ENCODE measurements at regions not wholly inside any gene's neighbourhood (a gene's known extent, or its start where the extent isn't known, plus 50 kb on each side); places are given as distances from the start of the nearest gene placed in this dataset.

- intact Hi-C loops (cut with DNase I), result no loop called here
- H3K4me1 ChIP-seq (ENCODE audit: control insufficient read depth in 2 of 3, insufficient read depth in 2 of 3, low read depth in 1 of 3, low read length in 3 of 3), result no peaks in the 10 kb centered on the region
- H3K4me3 ChIP-seq (ENCODE audit: low read length in 3 of 3), result no peak overlapping the region
- H3K27me3 ChIP-seq (ENCODE audit: control insufficient read depth, insufficient read depth, low read length), result no peaks in the 10 kb centered on the region
- no peak overlapping the region for H3K9ac ChIP-seq (ENCODE audit: low read length in 3 of 3)
- H3K36me3 ChIP-seq (ENCODE audit: control insufficient read depth in 2 of 3, insufficient read depth in 3 of 3, low read length in 3 of 3), result no peaks in the 10 kb centered on the region
- FAIRE-seq (no peak), DNase-seq (no peak)
- TF ChIP-seq CTCF (IDR thresholded peaks at IDR 0.05; ENCODE audit: borderline replicate concordance, extremely low read depth, insufficient read depth), result no peak
- H3K9me3 ChIP-seq (ENCODE audit: control insufficient read depth in 2 of 3, insufficient read depth in 1 of 3, low read length in 3 of 3), result no peaks in the 10 kb centered on the region
- H3K27ac ChIP-seq (ENCODE audit: low read depth in 2 of 2, low read length in 2 of 2), result no peak overlapping the region
Measured at GRCh38 chr18:10247742-10248082, 206.7 kb upstream of the APCDD1 start.

DNA sequence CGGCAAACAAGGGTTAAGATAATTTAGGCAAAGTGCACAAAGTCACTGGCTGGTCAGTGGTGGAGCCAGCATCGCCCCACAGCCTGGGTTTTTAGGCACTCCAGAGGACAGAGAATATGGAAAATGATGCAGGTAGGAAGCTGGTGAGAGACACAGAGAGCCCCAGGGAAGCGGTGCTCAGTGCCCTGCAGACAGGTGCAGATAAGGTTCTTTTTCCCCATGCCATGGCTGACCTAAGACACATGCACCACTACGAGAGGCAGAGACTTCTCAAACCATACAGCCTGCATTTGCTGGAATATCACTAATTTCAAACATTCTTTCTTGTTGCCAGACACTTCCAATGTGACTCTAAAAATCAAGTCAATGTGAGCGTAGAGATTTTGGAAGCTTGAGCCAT lies 205.7 kb upstream of the APCDD1 start:
- no peak for DNase-seq
- Histone ChIP-seq H3K9ac (ENCODE audit: low read length in 3 of 3) (no peak overlapping the region), H3K27ac (ENCODE audit: low read depth in 2 of 2, low read length in 2 of 2) (no peak overlapping the region), H3K4me1 (ENCODE audit: control insufficient read depth in 2 of 3, insufficient read depth in 2 of 3, low read depth in 1 of 3, low read length in 3 of 3) (no peaks in the 10 kb centered on the region), H3K27me3 (ENCODE audit: control insufficient read depth, insufficient read depth, low read length) (no peaks in the 10 kb centered on the region), H3K36me3 (ENCODE audit: control insufficient read depth in 2 of 3, insufficient read depth in 3 of 3, low read length in 3 of 3) (no peaks in the 10 kb centered on the region), H3K9me3 (ENCODE audit: control insufficient read depth in 2 of 3, insufficient read depth in 1 of 3, low read length in 3 of 3) (no peaks in the 10 kb centered on the region), H3K4me3 (ENCODE audit: low read length in 3 of 3) (no peak overlapping the region)
- intact Hi-C loops (cut with DNase I), result no loop called here
- no peak for TF ChIP-seq CTCF (IDR thresholded peaks at IDR 0.05; ENCODE audit: borderline replicate concordance, extremely low read depth, insufficient read depth)
- FAIRE-seq, result no peak

GRCh38 chr18:10249270-10249669 lies 205.2 kb upstream of the APCDD1 start:
- Histone ChIP-seq H3K27me3 (ENCODE audit: control insufficient read depth, insufficient read depth, low read length) (no peaks in the 10 kb centered on the region), H3K4me1 (ENCODE audit: control insufficient read depth in 2 of 3, insufficient read depth in 2 of 3, low read depth in 1 of 3, low read length in 3 of 3) (no peaks in the 10 kb centered on the region), H3K9ac (ENCODE audit: low read length in 3 of 3) (no peak overlapping the region), H3K4me3 (ENCODE audit: low read length in 3 of 3) (no peak overlapping the region), H3K27ac (ENCODE audit: low read depth in 2 of 2, low read length in 2 of 2) (no peak overlapping the region), H3K9me3 (ENCODE audit: control insufficient read depth in 2 of 3, insufficient read depth in 1 of 3, low read length in 3 of 3) (no peaks in the 10 kb centered on the region), H3K36me3 (ENCODE audit: control insufficient read depth in 2 of 3, insufficient read depth in 3 of 3, low read length in 3 of 3) (no peaks in the 10 kb centered on the region)
- intact Hi-C loops (cut with DNase I), result no loop called here
- FAIRE-seq (no peak), DNase-seq (no peak)
- TF ChIP-seq CTCF (IDR thresholded peaks at IDR 0.05; ENCODE audit: borderline replicate concordance, extremely low read depth, insufficient read depth), result no peak

DNA sequence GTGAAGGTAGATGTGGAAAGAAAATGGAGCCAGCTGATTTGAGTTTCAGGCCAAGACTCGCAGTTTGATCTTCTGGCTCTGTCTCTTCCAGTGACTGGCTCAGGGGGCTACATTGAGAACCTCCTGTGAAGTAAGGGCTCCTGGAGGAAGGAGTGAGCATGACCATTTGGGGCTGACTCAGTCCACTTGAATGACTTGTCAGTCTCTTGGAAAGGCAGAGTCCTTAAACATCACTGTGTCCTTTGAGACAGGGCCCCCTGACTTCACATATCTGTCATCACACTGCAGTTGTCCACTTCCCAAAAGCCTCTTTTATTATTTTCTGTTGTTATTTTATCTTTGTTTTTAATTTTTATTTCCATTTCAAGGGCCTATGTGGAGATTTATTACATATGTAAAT lies 204.6 kb upstream of the APCDD1 start:
- no peaks in the 10 kb centered on the region for H3K27me3 ChIP-seq (ENCODE audit: control insufficient read depth, insufficient read depth, low read length)
- no peak overlapping the region for H3K27ac ChIP-seq (ENCODE audit: low read depth in 2 of 2, low read length in 2 of 2)
- no peak for FAIRE-seq
- H3K9ac ChIP-seq (ENCODE audit: low read length in 3 of 3), result no peak overlapping the region
- TF ChIP-seq CTCF (IDR thresholded peaks at IDR 0.05; ENCODE audit: borderline replicate concordance, extremely low read depth, insufficient read depth), result no peak
- no peaks in the 10 kb centered on the region for H3K9me3 ChIP-seq (ENCODE audit: control insufficient read depth in 2 of 3, insufficient read depth in 1 of 3, low read length in 3 of 3)
- no peak for DNase-seq
- H3K36me3 ChIP-seq (ENCODE audit: control insufficient read depth in 2 of 3, insufficient read depth in 3 of 3, low read length in 3 of 3), result no peaks in the 10 kb centered on the region
- H3K4me1 ChIP-seq (ENCODE audit: control insufficient read depth in 2 of 3, insufficient read depth in 2 of 3, low read depth in 1 of 3, low read length in 3 of 3), result no peaks in the 10 kb centered on the region
- no peak overlapping the region for H3K4me3 ChIP-seq (ENCODE audit: low read length in 3 of 3)
- intact Hi-C loops (cut with DNase I), result no loop called here

Data from kidney (tissue), 13 donors.